Fibroblast of peridontal ligament (primary cell): ENCODE measurements at regions not wholly inside any gene's neighbourhood (a gene's known extent, or its start where the extent isn't known, plus 50 kb on each side); places are given as distances from the start of the nearest gene placed in this dataset.
A peak's percentile ranks its signal among the peaks of the same experiment; 100 is the strongest.
"Not testable (repeated sequence)": the region's sequence is repeated elsewhere in the genome, so short reads cannot be mapped to it uniquely, and the experiment has no call there.

Experiments used
- DNase-seq: peaks from one replicate; pipeline ENCODE4 v3.0.0-alpha.2; 2010; ENCODE audit errors: extremely low read depth

GRCh38 chr5:1652873-1653697, 129.3 kb upstream of the LPCAT1 start:
- DNase-seq: peak; percentile 31

GRCh38 chr5:1651971-1652872, 128.5 kb upstream of the LPCAT1 start:
- no peak for DNase-seq

GRCh38 chr5:1651250-1651649, 127.5 kb upstream of the LPCAT1 start:
- DNase-seq: no peak

DNA sequence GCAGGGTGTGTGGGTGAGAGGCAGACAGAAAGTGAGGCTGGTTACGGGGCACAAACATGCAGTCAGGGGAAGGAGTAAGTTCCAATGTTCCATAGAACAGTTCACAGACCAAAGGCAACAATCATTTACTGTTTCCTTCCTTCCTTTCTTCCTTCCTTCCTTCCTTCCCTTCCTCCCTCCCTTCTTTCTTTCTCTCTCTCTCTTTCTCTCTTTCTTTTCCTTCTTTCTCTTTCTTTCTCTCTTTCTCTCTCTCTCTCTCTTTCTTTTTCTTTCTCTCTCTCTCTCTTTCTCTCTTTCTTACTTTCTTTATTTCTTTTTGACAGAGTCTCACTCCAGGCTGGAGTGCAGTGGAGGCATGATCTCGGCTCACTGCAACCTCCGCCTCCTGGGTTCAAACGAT, 125.8 kb upstream of the LPCAT1 start:
- no peak for DNase-seq

- DNase-seq: peak; percentile 84
Measured at GRCh38 chr5:1648806-1649205, 125.0 kb upstream of the LPCAT1 start.

DNA sequence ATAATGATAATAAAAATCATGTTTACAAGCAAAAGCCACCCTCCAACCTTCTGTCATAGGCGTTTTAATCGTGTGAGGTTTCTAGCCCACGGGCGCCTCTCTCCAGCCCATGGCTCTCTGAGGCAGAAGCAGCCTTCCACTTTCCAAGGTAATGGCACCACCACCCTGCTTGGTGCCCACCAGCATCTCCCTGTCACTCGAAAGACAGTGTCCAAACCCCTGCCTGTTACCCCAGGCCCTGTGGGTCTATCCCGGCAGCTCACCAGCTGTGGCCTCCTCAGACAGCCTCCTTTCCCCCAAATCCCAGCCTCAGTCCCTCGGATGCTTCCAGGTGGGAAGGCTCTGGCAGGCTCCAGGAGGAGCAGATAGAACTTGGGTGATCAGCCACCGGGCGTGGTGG, 123.8 kb upstream of the LPCAT1 start:
- no peak for DNase-seq

DNA sequence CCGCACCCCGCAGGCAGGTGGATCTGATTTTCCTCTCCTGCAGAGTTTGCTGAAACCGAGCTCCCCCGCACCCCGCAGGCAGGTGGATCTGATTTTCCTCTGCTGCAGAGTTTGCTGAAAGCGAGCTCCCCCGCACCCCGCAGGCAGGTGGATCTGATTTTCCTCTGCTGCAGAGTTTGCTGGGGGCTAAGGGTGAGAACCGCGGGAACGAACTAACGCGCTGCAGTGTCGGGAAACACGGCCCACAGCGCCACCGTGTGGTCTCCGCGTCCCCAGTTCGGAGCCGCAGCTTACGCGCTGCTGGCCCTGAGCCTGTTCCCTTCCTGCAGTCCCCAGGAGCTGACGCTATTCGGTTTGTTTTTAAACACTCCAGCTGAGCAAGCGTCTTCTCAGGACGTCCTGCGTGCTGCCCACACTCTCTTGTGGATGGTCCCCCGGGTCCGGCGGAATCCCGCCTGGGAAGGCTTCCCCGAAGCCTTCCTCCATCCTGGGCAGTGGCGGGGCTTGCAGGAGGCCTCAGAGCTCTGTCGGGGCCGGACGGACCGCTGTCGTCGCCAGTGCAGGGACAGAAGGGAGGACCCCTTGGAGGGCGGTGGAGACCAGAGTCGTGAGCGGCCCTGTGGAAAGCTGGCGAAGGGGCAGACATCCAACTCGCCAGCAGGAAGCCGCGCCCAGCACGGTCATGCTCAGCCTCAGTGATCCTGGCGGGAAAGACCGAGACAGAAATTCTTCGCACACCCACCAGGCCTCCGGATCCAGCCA, 121.2 kb upstream of the LPCAT1 start:
- peak; percentile 77 for DNase-seq

GRCh38 chr5:1644393-1644809, 120.6 kb upstream of the LPCAT1 start:
- not testable (repeated sequence) for DNase-seq

DNA sequence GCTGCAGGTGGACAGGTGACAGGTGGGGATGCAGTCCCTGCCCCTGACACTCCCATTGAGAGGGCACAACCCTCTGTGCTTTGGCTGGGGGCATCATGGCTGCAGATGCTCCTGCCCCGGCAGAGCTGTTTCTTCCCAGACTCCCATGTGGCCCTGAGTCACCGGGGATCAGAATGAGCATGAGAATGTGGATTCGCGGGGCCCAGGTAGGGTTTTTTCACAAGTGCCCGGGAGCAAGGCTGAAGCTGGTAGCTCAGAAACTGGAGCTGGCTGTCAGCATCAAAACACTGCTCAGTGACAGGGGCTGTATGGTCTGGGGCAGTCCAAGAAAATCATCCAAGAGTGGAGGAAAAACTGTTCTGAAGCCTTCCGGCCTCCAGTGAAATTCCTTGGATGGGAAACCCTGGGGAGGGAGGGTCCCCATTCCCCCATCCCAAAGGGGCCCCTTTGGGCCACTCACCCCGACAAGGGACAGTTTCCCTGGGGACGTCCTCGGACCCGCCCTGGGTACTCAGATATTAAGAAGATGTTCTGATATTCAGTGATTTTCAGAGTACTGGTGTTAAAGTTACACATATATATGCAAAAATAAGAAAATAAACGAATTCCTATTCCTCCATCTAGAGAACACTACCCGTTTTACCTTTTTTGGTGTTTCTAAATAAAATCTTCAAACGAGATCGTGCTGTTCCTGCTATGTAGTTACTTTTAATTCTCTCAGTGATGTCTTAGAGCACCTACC, 120.1 kb upstream of the LPCAT1 start:
- no peak for DNase-seq

GRCh38 chr5:1642621-1643061, 118.9 kb upstream of the LPCAT1 start:
- DNase-seq: no peak

- DNase-seq: no peak
Measured at GRCh38 chr5:1642221-1642620, 118.5 kb upstream of the LPCAT1 start.

DNA sequence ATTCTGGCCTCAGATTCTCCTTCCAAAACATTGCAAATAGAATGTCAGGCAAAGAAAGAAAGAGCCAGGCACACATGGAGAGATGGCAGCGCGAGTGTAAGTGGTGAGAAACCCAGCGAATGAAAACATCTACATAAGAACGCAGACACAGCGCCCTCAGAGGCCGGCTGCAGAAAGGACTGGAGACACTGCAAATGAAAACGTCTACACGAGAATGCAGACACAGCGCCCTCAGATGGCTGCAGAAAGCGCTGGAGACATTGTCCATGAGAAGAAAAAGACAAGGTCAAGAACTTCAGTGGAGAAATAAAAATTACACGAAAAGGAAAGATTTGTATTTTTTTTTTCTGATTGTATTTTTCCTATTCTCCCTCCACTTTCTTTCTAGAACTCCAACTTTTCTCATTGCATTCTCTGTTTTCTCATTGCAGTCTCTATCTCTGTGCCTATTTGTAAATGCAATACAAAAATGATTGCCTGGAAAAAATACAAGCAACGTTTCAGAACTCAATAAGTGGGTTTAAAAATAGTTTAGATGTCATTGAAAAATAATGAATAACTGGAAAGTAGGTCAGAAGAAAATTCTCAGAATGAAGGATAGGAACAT, 117.9 kb upstream of the LPCAT1 start:
- DNase-seq: peak; percentile 88

GRCh38 chr5:1641041-1641440, 117.3 kb upstream of the LPCAT1 start:
- DNase-seq: no peak

GRCh38 chr5:1640421-1640881, 116.7 kb upstream of the LPCAT1 start:
- no peak for DNase-seq

DNA sequence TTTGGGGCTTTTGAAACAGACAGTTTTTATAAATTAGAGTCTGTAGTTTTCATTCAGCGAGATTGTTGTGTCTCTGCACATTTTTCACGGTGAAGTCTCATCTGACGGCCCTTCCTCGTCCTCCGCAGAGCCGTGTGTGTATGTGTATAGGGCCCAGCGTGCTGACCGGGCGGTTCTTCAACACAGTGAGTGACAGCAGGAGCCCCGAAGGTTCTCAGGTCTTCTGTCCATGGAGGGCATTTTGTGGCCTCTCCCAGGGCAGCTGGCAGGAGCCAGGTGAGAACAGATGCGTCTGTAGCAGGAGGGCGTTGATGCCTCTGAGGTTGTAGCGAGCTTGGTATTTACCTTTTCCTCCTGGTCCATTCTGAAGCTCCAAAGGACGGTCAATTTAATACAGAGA, 116.0 kb upstream of the LPCAT1 start:
- DNase-seq: no peak

DNA sequence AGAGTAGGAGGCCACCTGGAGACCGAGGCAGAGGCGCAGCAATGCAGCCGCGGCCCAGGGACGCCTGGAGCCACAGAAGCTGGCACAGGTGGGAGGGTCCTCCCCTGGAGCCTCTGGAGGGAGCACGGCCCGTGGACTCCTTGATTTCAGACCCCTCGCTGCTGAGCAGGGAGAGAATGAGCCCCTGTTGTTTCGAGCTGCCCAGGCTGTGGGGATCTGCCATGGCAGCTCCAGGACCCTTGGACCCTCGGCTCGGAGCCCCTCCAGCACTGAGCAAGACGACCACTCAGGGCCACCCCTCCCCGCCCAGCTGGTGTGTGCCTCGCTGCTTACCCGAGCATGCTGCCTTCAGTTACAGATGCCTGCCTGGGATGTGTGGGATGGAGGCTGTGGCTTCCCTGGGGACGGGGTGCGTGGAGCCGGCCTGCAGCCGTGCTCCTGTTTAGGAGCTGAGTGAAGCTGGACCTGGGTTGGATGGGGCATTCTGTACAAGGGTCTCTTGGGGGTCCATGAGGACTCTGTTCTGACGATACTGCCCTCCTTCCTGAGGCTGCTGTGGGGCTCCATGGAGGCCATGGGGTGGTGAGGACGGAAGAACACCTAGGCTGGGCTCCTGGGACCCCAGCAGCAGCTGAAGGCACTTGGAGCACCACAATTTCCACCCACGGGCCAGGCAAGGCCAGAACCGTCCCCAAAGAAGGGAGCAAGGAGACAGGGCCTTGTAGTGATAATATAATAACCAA, 115.1 kb upstream of the LPCAT1 start:
- DNase-seq: no peak

- DNase-seq: no peak
Measured at GRCh38 chr5:1637639-1638481, 114.1 kb upstream of the LPCAT1 start.

- DNase-seq: no peak
Measured at GRCh38 chr5:1636981-1637638, 113.3 kb upstream of the LPCAT1 start.
